ENCODE measurements at regions not wholly inside any gene's neighbourhood (a gene's known extent, or its start where the extent isn't known, plus 50 kb on each side); places are given as distances from the start of the nearest gene placed in this dataset.

GRCh38 chr21:34197561-34197960 is 124.2 kb downstream of the MRPS6 start:
- TF ChIP-seq, protein P1, sequence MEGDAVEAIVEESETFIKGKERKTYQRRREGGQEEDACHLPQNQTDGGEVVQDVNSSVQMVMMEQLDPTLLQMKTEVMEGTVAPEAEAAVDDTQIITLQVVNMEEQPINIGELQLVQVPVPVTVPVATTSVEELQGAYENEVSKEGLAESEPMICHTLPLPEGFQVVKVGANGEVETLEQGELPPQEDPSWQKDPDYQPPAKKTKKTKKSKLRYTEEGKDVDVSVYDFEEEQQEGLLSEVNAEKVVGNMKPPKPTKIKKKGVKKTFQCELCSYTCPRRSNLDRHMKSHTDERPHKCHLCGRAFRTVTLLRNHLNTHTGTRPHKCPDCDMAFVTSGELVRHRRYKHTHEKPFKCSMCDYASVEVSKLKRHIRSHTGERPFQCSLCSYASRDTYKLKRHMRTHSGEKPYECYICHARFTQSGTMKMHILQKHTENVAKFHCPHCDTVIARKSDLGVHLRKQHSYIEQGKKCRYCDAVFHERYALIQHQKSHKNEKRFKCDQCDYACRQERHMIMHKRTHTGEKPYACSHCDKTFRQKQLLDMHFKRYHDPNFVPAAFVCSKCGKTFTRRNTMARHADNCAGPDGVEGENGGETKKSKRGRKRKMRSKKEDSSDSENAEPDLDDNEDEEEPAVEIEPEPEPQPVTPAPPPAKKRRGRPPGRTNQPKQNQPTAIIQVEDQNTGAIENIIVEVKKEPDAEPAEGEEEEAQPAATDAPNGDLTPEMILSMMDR (IDR thresholded peaks at IDR 0.05): no peak
- no peak for TF ChIP-seq POLR2AphosphoS5 (IDR thresholded peaks at IDR 0.05; ENCODE audit: low read depth, low read length)

Data from Panc1 (cell line).